ENCODE measurements at regions not wholly inside any gene's neighbourhood (a gene's known extent, or its start where the extent isn't known, plus 50 kb on each side); places are given as distances from the start of the nearest gene placed in this dataset.

DNA sequence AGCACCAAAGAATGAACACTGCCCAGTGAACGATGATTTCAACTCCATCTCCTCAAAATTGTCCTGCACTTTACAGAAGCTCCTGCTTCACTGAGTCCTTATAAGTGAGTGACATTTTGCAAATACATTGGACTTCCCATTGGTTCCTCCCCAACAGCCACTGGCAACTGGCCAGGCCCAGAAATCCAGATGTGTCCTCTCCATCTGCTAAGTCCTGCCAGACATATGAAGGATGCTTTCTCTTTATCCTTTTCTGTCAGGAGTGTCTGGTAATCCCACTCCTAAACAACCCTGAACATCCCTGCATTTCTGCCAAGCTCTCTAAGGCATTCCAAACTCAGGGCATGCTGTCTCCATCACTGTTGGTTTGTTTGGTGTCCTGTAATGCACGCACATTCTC is 271.8 kb downstream of the RRAGC start:
- H3K27ac ChIP-seq (ENCODE audit: insufficient read length, low read depth, low read length), result no peak overlapping the region
- H2BK5ac ChIP-seq (ENCODE audit: insufficient read length, low read length), result no peak overlapping the region
- H3K14ac ChIP-seq (ENCODE audit: insufficient read depth, low read length), result no peak overlapping the region
- TF ChIP-seq, protein P1, sequence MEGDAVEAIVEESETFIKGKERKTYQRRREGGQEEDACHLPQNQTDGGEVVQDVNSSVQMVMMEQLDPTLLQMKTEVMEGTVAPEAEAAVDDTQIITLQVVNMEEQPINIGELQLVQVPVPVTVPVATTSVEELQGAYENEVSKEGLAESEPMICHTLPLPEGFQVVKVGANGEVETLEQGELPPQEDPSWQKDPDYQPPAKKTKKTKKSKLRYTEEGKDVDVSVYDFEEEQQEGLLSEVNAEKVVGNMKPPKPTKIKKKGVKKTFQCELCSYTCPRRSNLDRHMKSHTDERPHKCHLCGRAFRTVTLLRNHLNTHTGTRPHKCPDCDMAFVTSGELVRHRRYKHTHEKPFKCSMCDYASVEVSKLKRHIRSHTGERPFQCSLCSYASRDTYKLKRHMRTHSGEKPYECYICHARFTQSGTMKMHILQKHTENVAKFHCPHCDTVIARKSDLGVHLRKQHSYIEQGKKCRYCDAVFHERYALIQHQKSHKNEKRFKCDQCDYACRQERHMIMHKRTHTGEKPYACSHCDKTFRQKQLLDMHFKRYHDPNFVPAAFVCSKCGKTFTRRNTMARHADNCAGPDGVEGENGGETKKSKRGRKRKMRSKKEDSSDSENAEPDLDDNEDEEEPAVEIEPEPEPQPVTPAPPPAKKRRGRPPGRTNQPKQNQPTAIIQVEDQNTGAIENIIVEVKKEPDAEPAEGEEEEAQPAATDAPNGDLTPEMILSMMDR (conservative IDR thresholded peaks at IDR 0.05), result no peak
- H4K91ac ChIP-seq (ENCODE audit: insufficient read length, low read depth, low read length), result no peak overlapping the region
- H2BK120ac ChIP-seq (ENCODE audit: low read depth, low read length, poor library complexity, severe bottlenecking), result no peak overlapping the region
- no peak overlapping the region for H3K23ac ChIP-seq (ENCODE audit: insufficient read length, low read depth, low read length)
- H4K5ac ChIP-seq (ENCODE audit: insufficient read length, low read depth, low read length), result no peak overlapping the region
- no peak overlapping the region for H3T11ph ChIP-seq (ENCODE audit: low read length)
- no peak overlapping the region for H3K9ac ChIP-seq (ENCODE audit: extremely low read depth, insufficient read length, low read length)
- H3K4me1 ChIP-seq (ENCODE audit: insufficient read depth, low read length), result no peaks in the 10 kb centered on the region
- DNase-seq, result no peak
- no peak overlapping the region for H4K8ac ChIP-seq (replicated peaks; ENCODE audit: insufficient read length, low read depth, low read length)
- Mint-ChIP-seq H3K27me3 (ENCODE audit: low read depth) (peaks cover 5% of the 10 kb centered on the region), H3K9me3 (peaks cover 10 to 13% of the 10 kb centered on the region in 2 experiments), H3K27ac (no peak overlapping the region), H3K4me1 (peaks cover 9 to 14% of the 10 kb centered on the region in 2 experiments), H3K36me3 (ENCODE audit: insufficient read depth in 1 of 3, low read depth in 3 of 3) (no peaks in the 10 kb centered on the region; a peak in 1 of 7 replicates), H3K4me3 (no peak overlapping the region)
- H3K9me3 ChIP-seq (ENCODE audit: control insufficient read depth, low read depth, low read length), result no peaks in the 10 kb centered on the region
- no peak overlapping the region for H2BK12ac ChIP-seq (ENCODE audit: insufficient read length, low read depth, low read length)
- H3K4ac ChIP-seq (ENCODE audit: low read depth, low read length), result no peak overlapping the region
- H3K79me1 ChIP-seq (ENCODE audit: insufficient read depth, low read depth, low read length, poor library complexity, severe bottlenecking), result no peaks in the 10 kb centered on the region
- H3K56ac ChIP-seq (ENCODE audit: insufficient read length, low read depth, low read length), result no peak overlapping the region
- no peak overlapping the region for H2AFZ ChIP-seq (ENCODE audit: low read length)
- no peaks in the 10 kb centered on the region for H3K23me2 ChIP-seq (ENCODE audit: insufficient read length, low read depth, low read length, poor library complexity, severe bottlenecking)
- no peaks in the 10 kb centered on the region for H4K20me1 ChIP-seq (ENCODE audit: control insufficient read depth, insufficient read depth, insufficient read length)
- H3K27me3 ChIP-seq (ENCODE audit: insufficient read depth, low read length), result 0 out of 2 replicates have a peak, but pooled peaks cover 3% of the 10 kb centered on the region
- H3K4me2 ChIP-seq (ENCODE audit: insufficient read depth, insufficient read length, low read length), result no peak overlapping the region
- H2AK5ac ChIP-seq (ENCODE audit: insufficient read length, low read length), result no peak overlapping the region
- H3K79me2 ChIP-seq (ENCODE audit: insufficient read depth, low read length), result no peaks in the 10 kb centered on the region
- H2BK20ac ChIP-seq (ENCODE audit: low read depth, low read length, poor library complexity, severe bottlenecking), result no peak overlapping the region
- H3K18ac ChIP-seq (ENCODE audit: insufficient read length, low read depth, low read length), result no peak overlapping the region
- no CpG with 5 or more reads among the region's 2 CpGs for WGBS (ENCODE audit: extremely low coverage, insufficient read length, low lambda C conversion rate)
- H2BK15ac ChIP-seq (ENCODE audit: low read depth, low read length), result no peak overlapping the region

Measured in H9 (cell line).